ENCODE measurements at regions not wholly inside any gene's neighbourhood (a gene's known extent, or its start where the extent isn't known, plus 50 kb on each side); places are given as distances from the start of the nearest gene placed in this dataset.

DNA sequence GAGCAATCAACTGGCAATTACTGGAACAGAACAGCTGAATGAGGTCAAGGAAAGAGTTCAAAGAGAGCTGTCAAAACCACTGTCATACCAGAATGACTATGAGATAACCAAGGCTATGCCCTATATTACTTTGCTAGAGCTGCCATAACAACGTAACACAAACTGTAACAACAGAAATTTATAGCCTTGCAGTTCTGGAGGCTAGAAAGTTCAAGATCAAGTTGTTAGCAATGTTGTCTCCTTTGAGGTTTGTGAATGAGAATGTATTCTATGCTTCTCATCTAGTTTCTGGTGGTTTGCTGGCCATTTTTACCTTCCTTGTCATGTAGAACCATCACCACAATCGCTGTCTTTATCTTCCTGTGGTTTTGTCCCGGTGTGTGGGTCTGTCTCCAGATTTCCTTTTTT lies 1323.0 kb upstream of the GJE1 start:
- H3K9me3 ChIP-seq (replicated peaks in 1 of 3), result no peaks in the 10 kb centered on the region
- H3K27ac ChIP-seq, result peak overlapping the region in 1 of 5 donors; percentile 22
- intact Hi-C loops (cut with DNase I), result no loop called here
- H3K27me3 ChIP-seq, result no peaks in the 10 kb centered on the region
- no peaks in the 10 kb centered on the region for H3K36me3 ChIP-seq (replicated peaks in 1 of 2)
- H3K4me3 ChIP-seq, result no peak overlapping the region
- TF ChIP-seq, protein P1, sequence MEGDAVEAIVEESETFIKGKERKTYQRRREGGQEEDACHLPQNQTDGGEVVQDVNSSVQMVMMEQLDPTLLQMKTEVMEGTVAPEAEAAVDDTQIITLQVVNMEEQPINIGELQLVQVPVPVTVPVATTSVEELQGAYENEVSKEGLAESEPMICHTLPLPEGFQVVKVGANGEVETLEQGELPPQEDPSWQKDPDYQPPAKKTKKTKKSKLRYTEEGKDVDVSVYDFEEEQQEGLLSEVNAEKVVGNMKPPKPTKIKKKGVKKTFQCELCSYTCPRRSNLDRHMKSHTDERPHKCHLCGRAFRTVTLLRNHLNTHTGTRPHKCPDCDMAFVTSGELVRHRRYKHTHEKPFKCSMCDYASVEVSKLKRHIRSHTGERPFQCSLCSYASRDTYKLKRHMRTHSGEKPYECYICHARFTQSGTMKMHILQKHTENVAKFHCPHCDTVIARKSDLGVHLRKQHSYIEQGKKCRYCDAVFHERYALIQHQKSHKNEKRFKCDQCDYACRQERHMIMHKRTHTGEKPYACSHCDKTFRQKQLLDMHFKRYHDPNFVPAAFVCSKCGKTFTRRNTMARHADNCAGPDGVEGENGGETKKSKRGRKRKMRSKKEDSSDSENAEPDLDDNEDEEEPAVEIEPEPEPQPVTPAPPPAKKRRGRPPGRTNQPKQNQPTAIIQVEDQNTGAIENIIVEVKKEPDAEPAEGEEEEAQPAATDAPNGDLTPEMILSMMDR (IDR thresholded peaks at IDR 0.05), result no peak
- TF ChIP-seq POLR2A (IDR thresholded peaks at IDR 0.05), result no peak
- DNase-seq, result no peak
- H3K4me1 ChIP-seq (replicated peaks in 1 of 2), result peaks cover 7 to 9% of the 10 kb centered on the region in 2 donors
- WGBS, 4 donors, result 22 to 33% (median 28%) methylated on average over 3 of the region's 3 CpGs

DNA sequence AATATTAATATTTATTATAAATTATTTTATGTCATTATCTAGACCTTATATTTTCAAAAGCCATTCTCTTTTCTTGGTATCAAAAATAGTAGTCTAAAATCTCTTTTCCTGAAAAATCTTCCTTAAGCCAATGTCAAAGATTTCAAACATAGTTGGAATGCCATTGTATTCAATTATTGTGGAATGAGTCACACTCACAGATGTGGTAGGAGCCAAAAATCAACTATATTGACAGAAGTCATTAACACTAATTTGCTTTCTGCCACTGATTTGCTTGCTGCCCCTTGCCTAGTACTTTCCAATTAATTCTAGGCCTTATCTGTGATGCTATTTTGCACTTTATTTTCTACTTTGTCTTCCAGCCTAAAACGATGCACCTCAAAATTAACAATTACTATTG lies 1326.3 kb upstream of the GJE1 start:
- H3K27ac ChIP-seq, result no peak overlapping the region
- H3K9me3 ChIP-seq (replicated peaks in 1 of 3), result no peaks in the 10 kb centered on the region
- 90 to 94% (median 92%) methylated on average over 1 of the region's 1 CpG for WGBS, 4 donors
- no peaks in the 10 kb centered on the region for H3K27me3 ChIP-seq
- DNase-seq, result no peak
- peaks cover 7 to 9% of the 10 kb centered on the region in 2 donors for H3K4me1 ChIP-seq (replicated peaks in 1 of 2)
- H3K36me3 ChIP-seq (replicated peaks in 1 of 2), result no peaks in the 10 kb centered on the region
- intact Hi-C loops (cut with DNase I), result no loop called here
- no peak overlapping the region for H3K4me3 ChIP-seq
- TF ChIP-seq POLR2A (IDR thresholded peaks at IDR 0.05), result no peak
- TF ChIP-seq, protein P1 (IDR thresholded peaks at IDR 0.05), result no peak

DNA sequence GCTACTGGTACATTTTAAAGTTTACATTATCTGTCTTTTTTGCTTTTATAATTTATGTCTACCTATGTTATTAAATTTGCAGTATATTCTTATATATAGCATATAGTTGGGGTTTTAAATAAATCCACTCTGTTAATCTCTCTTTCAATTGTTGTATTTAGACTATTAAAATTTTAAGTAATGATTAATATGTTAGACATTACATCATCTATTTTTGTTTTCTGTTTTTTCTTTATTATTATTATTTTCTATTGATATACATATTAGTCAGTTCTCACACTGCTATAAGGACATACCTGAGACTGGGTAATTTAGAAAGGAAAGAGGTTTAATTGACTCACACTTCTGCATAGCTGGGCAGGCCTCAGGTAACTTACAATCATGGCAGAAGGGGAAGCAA lies 1338.2 kb upstream of the GJE1 start:
- Histone ChIP-seq H3K4me1 (replicated peaks in 1 of 2) (no peaks in the 10 kb centered on the region), H3K27ac (no peak overlapping the region), H3K36me3 (replicated peaks in 1 of 2) (no peaks in the 10 kb centered on the region), H3K9me3 (replicated peaks in 1 of 3) (no peaks in the 10 kb centered on the region), H3K27me3 (no peaks in the 10 kb centered on the region), H3K4me3 (no peak overlapping the region)
- TF ChIP-seq, protein P1 (IDR thresholded peaks at IDR 0.05), result no peak
- TF ChIP-seq POLR2A (IDR thresholded peaks at IDR 0.05), result no peak
- intact Hi-C loops (cut with DNase I), result no loop called here
- DNase-seq, result no peak

DNA sequence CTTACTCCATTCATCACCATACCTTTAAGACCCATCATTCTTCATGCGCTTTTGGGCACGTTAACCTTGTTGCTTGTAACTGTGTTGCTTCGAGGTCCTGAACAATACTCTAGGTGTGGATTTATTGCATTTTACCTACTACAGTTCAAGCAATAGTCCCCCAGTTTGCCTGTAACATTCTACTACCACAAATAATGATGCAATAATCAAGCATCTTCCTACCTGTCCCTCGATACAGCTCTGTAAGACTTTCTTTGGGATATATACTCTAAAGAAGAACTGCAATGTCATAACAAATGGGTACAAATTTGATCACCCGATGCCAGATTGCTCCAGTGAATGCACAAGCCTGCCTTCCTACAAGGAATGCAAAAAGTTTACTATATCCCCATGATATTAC lies 1342.6 kb upstream of the GJE1 start:
- H3K4me1 ChIP-seq (replicated peaks in 1 of 2), result no peaks in the 10 kb centered on the region
- H3K27ac ChIP-seq, result no peak overlapping the region
- DNase-seq, result no peak
- no peak overlapping the region for H3K4me3 ChIP-seq
- intact Hi-C loops (cut with DNase I), result no loop called here
- 92 to 97% (median 94%) methylated on average over 5 of the region's 5 CpGs for WGBS, 4 donors
- no peaks in the 10 kb centered on the region for H3K36me3 ChIP-seq (replicated peaks in 1 of 2)
- no peaks in the 10 kb centered on the region for H3K9me3 ChIP-seq (replicated peaks in 1 of 3)
- no peaks in the 10 kb centered on the region for H3K27me3 ChIP-seq
- no peak for TF ChIP-seq POLR2A (IDR thresholded peaks at IDR 0.05)
- TF ChIP-seq, protein P1 (IDR thresholded peaks at IDR 0.05), result no peak
